ENCODE measurements at regions not wholly inside any gene's neighbourhood (a gene's known extent, or its start where the extent isn't known, plus 50 kb on each side); places are given as distances from the start of the nearest gene placed in this dataset.

DNA sequence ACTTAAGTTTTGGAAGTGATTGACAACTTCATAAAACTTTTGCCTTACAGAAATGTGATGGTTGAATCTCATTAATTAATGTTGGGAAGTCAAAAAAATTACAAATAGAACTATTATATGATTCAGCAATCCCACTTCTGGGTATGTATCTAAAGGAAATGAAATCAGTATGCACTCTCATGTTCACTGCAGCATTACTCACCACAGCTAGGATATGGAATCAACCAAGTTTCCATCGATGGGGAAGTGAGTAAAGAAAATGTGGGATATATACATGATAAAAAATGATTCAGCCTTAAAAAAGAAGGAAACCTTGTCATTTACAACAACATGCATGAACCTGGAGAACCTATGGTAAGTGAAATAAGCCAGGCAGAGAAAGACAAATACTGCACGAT is 112.4 kb upstream of the WDR75 start:
- H4K20me1 ChIP-seq (ENCODE audit: control insufficient read depth, extremely low read depth, insufficient read depth, low read length) = no peaks in the 10 kb centered on the region
- H2AFZ ChIP-seq (ENCODE audit: low read length) = peak overlapping the region; percentile 31
- no peak overlapping the region for H3K27ac ChIP-seq (ENCODE audit: insufficient read depth, low read length)
- no peaks in the 10 kb centered on the region for H3K27me3 ChIP-seq (ENCODE audit: control insufficient read depth, insufficient read depth, low read length)
- H3K79me2 ChIP-seq (ENCODE audit: control insufficient read depth, insufficient read depth, low read length) = no peaks in the 10 kb centered on the region
- TF ChIP-seq, protein P1, sequence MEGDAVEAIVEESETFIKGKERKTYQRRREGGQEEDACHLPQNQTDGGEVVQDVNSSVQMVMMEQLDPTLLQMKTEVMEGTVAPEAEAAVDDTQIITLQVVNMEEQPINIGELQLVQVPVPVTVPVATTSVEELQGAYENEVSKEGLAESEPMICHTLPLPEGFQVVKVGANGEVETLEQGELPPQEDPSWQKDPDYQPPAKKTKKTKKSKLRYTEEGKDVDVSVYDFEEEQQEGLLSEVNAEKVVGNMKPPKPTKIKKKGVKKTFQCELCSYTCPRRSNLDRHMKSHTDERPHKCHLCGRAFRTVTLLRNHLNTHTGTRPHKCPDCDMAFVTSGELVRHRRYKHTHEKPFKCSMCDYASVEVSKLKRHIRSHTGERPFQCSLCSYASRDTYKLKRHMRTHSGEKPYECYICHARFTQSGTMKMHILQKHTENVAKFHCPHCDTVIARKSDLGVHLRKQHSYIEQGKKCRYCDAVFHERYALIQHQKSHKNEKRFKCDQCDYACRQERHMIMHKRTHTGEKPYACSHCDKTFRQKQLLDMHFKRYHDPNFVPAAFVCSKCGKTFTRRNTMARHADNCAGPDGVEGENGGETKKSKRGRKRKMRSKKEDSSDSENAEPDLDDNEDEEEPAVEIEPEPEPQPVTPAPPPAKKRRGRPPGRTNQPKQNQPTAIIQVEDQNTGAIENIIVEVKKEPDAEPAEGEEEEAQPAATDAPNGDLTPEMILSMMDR (conservative IDR thresholded peaks at IDR 0.05 in 1 of 2, IDR thresholded peaks at IDR 0.05 in 1 of 2; ENCODE audit: low read depth in 1 of 2, low read length in 2 of 2) = no peak
- TF ChIP-seq EZH2 (IDR thresholded peaks at IDR 0.05; ENCODE audit: low read length, missing control alignments) = no peak
- peak in 1 of 2 donors; percentile 78 for DNase-seq (ENCODE audit: low read depth in 2 of 2)
- H3K4me2 ChIP-seq (ENCODE audit: extremely low read depth, insufficient read depth, low read length) = no peak overlapping the region
- H3K36me3 ChIP-seq (ENCODE audit: control insufficient read depth, insufficient read depth, low read length) = no peaks in the 10 kb centered on the region
- no peaks in the 10 kb centered on the region for H3K9me3 ChIP-seq (ENCODE audit: control insufficient read depth, insufficient read depth, low read depth, low read length)
- no peak overlapping the region for H3K9ac ChIP-seq (ENCODE audit: insufficient read depth, low read length)
- H3K4me1 ChIP-seq (ENCODE audit: control insufficient read depth, extremely low read depth, insufficient read depth, low read length) = peaks cover 2% of the 10 kb centered on the region
- H3K4me3 ChIP-seq (replicated peaks in 1 of 4; ENCODE audit: control extremely low read depth in 1 of 4, insufficient read depth in 1 of 4, low read depth in 3 of 4, low read length in 4 of 4) = no peak overlapping the region

DNA sequence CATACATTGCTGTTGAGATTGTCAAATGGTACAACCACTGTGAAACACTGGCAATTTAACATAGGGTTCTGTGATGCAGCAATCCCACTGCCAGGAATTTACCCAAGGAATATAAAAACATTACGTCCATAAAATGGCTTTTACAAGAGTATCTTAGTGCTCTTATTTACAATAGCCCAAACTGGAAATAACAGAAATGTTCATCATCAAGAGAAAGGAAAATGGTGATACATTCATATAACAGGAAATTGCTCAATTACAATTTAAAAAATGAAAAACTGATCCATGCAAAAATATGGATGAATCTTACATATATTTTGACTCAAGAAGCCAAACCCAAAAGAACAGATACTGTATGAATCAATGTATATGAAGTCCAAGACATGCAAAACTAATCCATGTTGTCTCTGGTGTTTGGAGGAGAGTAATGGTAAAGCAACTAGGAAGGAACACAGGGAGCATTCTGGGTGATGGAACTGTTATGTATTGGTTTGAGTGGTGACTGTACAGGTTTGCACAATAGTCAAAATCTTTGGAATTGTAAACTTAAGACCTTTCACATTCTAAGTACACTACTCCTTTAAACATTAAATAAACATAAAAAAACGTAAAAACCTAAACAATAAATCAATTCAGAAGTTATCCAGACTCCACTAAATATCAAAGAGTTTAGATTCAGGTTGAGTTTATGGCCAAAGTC is 104.8 kb upstream of the WDR75 start:
- H4K20me1 ChIP-seq (ENCODE audit: control insufficient read depth, extremely low read depth, insufficient read depth, low read length) = no peaks in the 10 kb centered on the region
- H3K27me3 ChIP-seq (ENCODE audit: control insufficient read depth, insufficient read depth, low read length) = no peaks in the 10 kb centered on the region
- H3K36me3 ChIP-seq (ENCODE audit: control insufficient read depth, insufficient read depth, low read length) = no peaks in the 10 kb centered on the region
- H2AFZ ChIP-seq (ENCODE audit: low read length) = no peak overlapping the region
- H3K79me2 ChIP-seq (ENCODE audit: control insufficient read depth, insufficient read depth, low read length) = no peaks in the 10 kb centered on the region
- DNase-seq (ENCODE audit: low read depth in 2 of 2) = peak in 1 of 2 donors; percentile 55
- no peak overlapping the region for H3K27ac ChIP-seq (ENCODE audit: insufficient read depth, low read length)
- H3K9me3 ChIP-seq (ENCODE audit: control insufficient read depth, insufficient read depth, low read depth, low read length) = no peaks in the 10 kb centered on the region
- peaks cover 4% of the 10 kb centered on the region for H3K4me1 ChIP-seq (ENCODE audit: control insufficient read depth, extremely low read depth, insufficient read depth, low read length)
- TF ChIP-seq EZH2 (IDR thresholded peaks at IDR 0.05; ENCODE audit: low read length, missing control alignments) = no peak
- TF ChIP-seq, protein P1 (conservative IDR thresholded peaks at IDR 0.05 in 1 of 2, IDR thresholded peaks at IDR 0.05 in 1 of 2; ENCODE audit: low read depth in 1 of 2, low read length in 2 of 2) = no peak
- H3K4me2 ChIP-seq (ENCODE audit: extremely low read depth, insufficient read depth, low read length) = no peak overlapping the region
- no peak overlapping the region for H3K9ac ChIP-seq (ENCODE audit: insufficient read depth, low read length)
- H3K4me3 ChIP-seq (replicated peaks in 1 of 4; ENCODE audit: control extremely low read depth in 1 of 4, insufficient read depth in 1 of 4, low read depth in 3 of 4, low read length in 4 of 4) = no peak overlapping the region

DNA sequence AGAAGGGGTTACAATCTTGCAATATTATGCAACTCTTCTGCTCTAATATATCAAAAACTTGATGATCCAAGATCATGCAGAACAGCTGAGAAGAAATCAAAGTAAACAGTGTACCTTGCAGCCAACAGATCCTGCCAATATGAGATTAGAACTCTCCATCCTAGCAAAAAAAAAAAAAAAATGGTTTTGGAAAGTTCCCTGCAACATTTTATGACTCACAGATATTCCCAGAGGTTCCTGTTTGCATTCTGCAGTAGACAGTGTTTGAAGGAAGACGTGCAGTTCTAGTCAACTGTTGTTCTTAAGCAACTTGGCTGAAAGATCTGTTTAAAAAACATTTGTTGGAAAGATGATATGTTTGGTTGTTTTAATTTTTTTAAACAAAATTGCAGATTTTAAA is 103.6 kb upstream of the WDR75 start:
- Histone ChIP-seq H3K4me1 (ENCODE audit: control insufficient read depth, extremely low read depth, insufficient read depth, low read length) (peaks cover 4% of the 10 kb centered on the region), H2AFZ (ENCODE audit: low read length) (no peak overlapping the region), H4K20me1 (ENCODE audit: control insufficient read depth, extremely low read depth, insufficient read depth, low read length) (no peaks in the 10 kb centered on the region), H3K36me3 (ENCODE audit: control insufficient read depth, insufficient read depth, low read length) (no peaks in the 10 kb centered on the region), H3K4me3 (replicated peaks in 1 of 4; ENCODE audit: control extremely low read depth in 1 of 4, insufficient read depth in 1 of 4, low read depth in 3 of 4, low read length in 4 of 4) (no peak overlapping the region), H3K27me3 (ENCODE audit: control insufficient read depth, insufficient read depth, low read length) (no peaks in the 10 kb centered on the region), H3K4me2 (ENCODE audit: extremely low read depth, insufficient read depth, low read length) (no peak overlapping the region), H3K9me3 (ENCODE audit: control insufficient read depth, insufficient read depth, low read depth, low read length) (no peaks in the 10 kb centered on the region), H3K9ac (ENCODE audit: insufficient read depth, low read length) (no peak overlapping the region), H3K79me2 (ENCODE audit: control insufficient read depth, insufficient read depth, low read length) (no peaks in the 10 kb centered on the region), H3K27ac (ENCODE audit: insufficient read depth, low read length) (no peak overlapping the region)
- TF ChIP-seq, protein P1 (conservative IDR thresholded peaks at IDR 0.05 in 1 of 2, IDR thresholded peaks at IDR 0.05 in 1 of 2; ENCODE audit: low read depth in 1 of 2, low read length in 2 of 2) = no peak
- TF ChIP-seq EZH2 (IDR thresholded peaks at IDR 0.05; ENCODE audit: low read length, missing control alignments) = no peak
- DNase-seq (ENCODE audit: low read depth in 2 of 2) = peak; percentile 64 to 95

Measured in fibroblast of lung (primary cell).